AG10803 (cell line): ENCODE measurements at regions not wholly inside any gene's neighbourhood (a gene's known extent, or its start where the extent isn't known, plus 50 kb on each side); places are given as distances from the start of the nearest gene placed in this dataset.

ENCODE experiments used
- DNase-seq: peaks from one replicate; pipeline ENCODE4 v3.0.0; 2010; ENCODE audit warnings: low read depth
- H3K4me3 ChIP-seq: 2 replicates; pipeline ENCODE4 v1.5.1; 2011; ENCODE audit warnings: mild to moderate bottlenecking, low read length, control low read depth
- CTCF ChIP-seq: conservative IDR thresholded peaks from 2 replicates; pipeline ENCODE4 v1.5.1; 2011; ENCODE audit warnings: mild to moderate bottlenecking, low read length, control low read depth, inconsistent platforms

- DNase-seq = peak; percentile 43
- no peak overlapping the region for H3K4me3 ChIP-seq
- TF ChIP-seq CTCF = no peak
Observed at GRCh38 chr18:11289248-11289647, 139.9 kb upstream of the PIEZO2 start.

GRCh38 chr18:11288401-11288800, 139.0 kb upstream of the PIEZO2 start:
- no peak overlapping the region for H3K4me3 ChIP-seq
- no peak for TF ChIP-seq CTCF
- DNase-seq = no peak

- no peak overlapping the region for H3K4me3 ChIP-seq
- no peak for TF ChIP-seq CTCF
- DNase-seq = no peak
Observed at GRCh38 chr18:11286431-11286830, 137.1 kb upstream of the PIEZO2 start.

GRCh38 chr18:11284811-11285210, 135.4 kb upstream of the PIEZO2 start:
- no peak overlapping the region for H3K4me3 ChIP-seq
- no peak for DNase-seq
- no peak for TF ChIP-seq CTCF

GRCh38 chr18:11284349-11284748, 135.0 kb upstream of the PIEZO2 start:
- TF ChIP-seq CTCF = no peak
- no peak overlapping the region for H3K4me3 ChIP-seq
- no peak for DNase-seq

- no peak for TF ChIP-seq CTCF
- H3K4me3 ChIP-seq = no peak overlapping the region
- no peak for DNase-seq
Observed at GRCh38 chr18:11283479-11284161, 134.3 kb upstream of the PIEZO2 start.

- no peak overlapping the region for H3K4me3 ChIP-seq
- TF ChIP-seq CTCF = no peak
- DNase-seq = no peak
Observed at GRCh38 chr18:11279461-11279860, 130.1 kb upstream of the PIEZO2 start.
